Left ventricle myocardium inferior (tissue), 1 donor: ENCODE measurements at regions not wholly inside any gene's neighbourhood (a gene's known extent, or its start where the extent isn't known, plus 50 kb on each side); places are given as distances from the start of the nearest gene placed in this dataset.

Source experiments
- DNase-seq: peaks from one replicate; pipeline ENCODE4 v3.0.0-alpha.2; 2020
- H3K27ac ChIP-seq: fragments of 200-600 bp; replicated peaks from 2 replicates; pipeline ENCODE4 v1.8.0; 2021
- H3K27me3 ChIP-seq: fragments of 200-600 bp; 2 replicates; pipeline ENCODE4 v1.8.0; 2021; ENCODE audit warnings: low read depth
- H3K36me3 ChIP-seq: fragments of 200-600 bp; 2 replicates; pipeline ENCODE4 v1.8.0; 2021
- H3K4me1 ChIP-seq: fragments of 200-600 bp; 2 replicates; pipeline ENCODE4 v1.8.0; 2021
- H3K4me3 ChIP-seq: fragments of 200-600 bp; 2 replicates; pipeline ENCODE4 v1.8.0; 2021; ENCODE audit warnings: mild to moderate bottlenecking, moderate library complexity
- H3K9me3 ChIP-seq: fragments of 200-600 bp; replicated peaks from 2 replicates; pipeline ENCODE4 v1.8.0; 2021
- intact Hi-C: fragments of 100-400 bp; cut with micrococcal nuclease; formaldehyde crosslinking; loops from one replicate; pipeline ENCODE4 v1.11.0; 2022
- TF ChIP-seq, protein P1 (sequence below): fragments of 200-600 bp; IDR thresholded peaks from 2 replicates; pipeline ENCODE4 v1.8.0; 2021; ENCODE audit warnings: antibody characterized with exemption, mild to moderate bottlenecking, borderline replicate concordance
- donor health status: DM: no; HTN: yes; CAD: no; lungs with severe emphysema.

- no peak overlapping the region for H3K4me3 ChIP-seq
- no peak for DNase-seq
- H3K36me3 ChIP-seq = no peaks in the 10 kb centered on the region
- intact Hi-C loops = no loop called here
- H3K27me3 ChIP-seq = no peaks in the 10 kb centered on the region
- peaks cover 7% of the 10 kb centered on the region for H3K4me1 ChIP-seq
- no peaks in the 10 kb centered on the region for H3K9me3 ChIP-seq
- TF ChIP-seq, protein P1, sequence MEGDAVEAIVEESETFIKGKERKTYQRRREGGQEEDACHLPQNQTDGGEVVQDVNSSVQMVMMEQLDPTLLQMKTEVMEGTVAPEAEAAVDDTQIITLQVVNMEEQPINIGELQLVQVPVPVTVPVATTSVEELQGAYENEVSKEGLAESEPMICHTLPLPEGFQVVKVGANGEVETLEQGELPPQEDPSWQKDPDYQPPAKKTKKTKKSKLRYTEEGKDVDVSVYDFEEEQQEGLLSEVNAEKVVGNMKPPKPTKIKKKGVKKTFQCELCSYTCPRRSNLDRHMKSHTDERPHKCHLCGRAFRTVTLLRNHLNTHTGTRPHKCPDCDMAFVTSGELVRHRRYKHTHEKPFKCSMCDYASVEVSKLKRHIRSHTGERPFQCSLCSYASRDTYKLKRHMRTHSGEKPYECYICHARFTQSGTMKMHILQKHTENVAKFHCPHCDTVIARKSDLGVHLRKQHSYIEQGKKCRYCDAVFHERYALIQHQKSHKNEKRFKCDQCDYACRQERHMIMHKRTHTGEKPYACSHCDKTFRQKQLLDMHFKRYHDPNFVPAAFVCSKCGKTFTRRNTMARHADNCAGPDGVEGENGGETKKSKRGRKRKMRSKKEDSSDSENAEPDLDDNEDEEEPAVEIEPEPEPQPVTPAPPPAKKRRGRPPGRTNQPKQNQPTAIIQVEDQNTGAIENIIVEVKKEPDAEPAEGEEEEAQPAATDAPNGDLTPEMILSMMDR = no peak
- no peak overlapping the region for H3K27ac ChIP-seq
Observed at GRCh38 chr21:26777166-26777565, 68.0 kb downstream of the ADAMTS1 start.

DNA sequence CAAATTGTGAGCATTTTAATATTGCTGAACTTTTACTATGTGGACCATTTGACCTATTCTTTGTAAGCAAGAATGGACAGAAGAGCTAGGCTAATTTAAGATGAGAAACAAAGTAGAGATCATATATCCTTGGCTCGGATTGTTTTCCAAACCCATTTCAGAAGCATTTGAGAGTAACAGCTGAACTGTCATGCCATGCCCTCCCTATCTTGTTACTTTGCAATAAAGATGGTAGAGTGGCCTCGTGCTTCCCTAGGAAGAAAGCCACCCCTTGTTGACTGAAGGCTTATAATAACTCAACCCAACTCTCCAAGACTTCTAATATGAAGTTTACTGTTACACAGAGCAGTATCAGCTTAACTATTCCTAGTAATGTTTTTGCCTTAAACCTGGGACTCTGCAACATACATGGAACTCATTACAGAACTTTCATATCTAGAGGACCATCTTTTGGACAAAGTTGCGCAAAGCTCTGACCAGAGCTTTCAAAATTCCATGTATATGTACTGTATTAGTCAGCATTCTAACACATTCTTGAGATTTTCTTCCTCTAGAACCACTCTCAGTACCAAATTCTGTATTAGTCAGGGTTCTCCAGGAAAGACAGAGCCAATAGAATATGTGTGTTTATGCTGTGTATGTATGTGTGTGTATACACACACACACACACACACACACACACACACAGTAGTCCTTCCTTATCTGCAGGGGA is 68.7 kb downstream of the ADAMTS1 start:
- Histone ChIP-seq H3K4me3 (no peak overlapping the region), H3K4me1 (peaks cover under 1% of the 10 kb centered on the region), H3K27me3 (no peaks in the 10 kb centered on the region), H3K27ac (no peak overlapping the region), H3K36me3 (no peaks in the 10 kb centered on the region), H3K9me3 (no peaks in the 10 kb centered on the region)
- no peak for DNase-seq
- intact Hi-C loops = no loop called here
- TF ChIP-seq, protein P1 = no peak

GRCh38 chr21:26773058-26773457 is 72.2 kb downstream of the ADAMTS1 start:
- H3K4me3 ChIP-seq = no peak overlapping the region
- intact Hi-C loops = loop anchor here (5.0 kb wide), 1 partner anchor 64 kb away; no protein-coding TSS in a partner anchor

GRCh38 chr21:26769613-26770188 is 75.5 kb downstream of the ADAMTS1 start:
- H3K36me3 ChIP-seq = no peaks in the 10 kb centered on the region
- no peak for DNase-seq
- H3K4me1 ChIP-seq = no peaks in the 10 kb centered on the region
- intact Hi-C loops = loop anchor here (5.0 to 10.0 kb wide), 2 partner anchors 68 to 925 kb away; no protein-coding TSS in a partner anchor
- no peak overlapping the region for H3K4me3 ChIP-seq
- no peaks in the 10 kb centered on the region for H3K27me3 ChIP-seq
- TF ChIP-seq, protein P1 = peak; percentile 78
- H3K9me3 ChIP-seq = no peaks in the 10 kb centered on the region
- no peak overlapping the region for H3K27ac ChIP-seq

More at GRCh38 chr21:26773058-26773457, 72.2 kb downstream of the ADAMTS1 start:
- Histone ChIP-seq H3K27me3 (no peaks in the 10 kb centered on the region), H3K27ac (no peak overlapping the region), H3K4me1 (no peaks in the 10 kb centered on the region), H3K36me3 (no peaks in the 10 kb centered on the region), H3K9me3 (no peaks in the 10 kb centered on the region)
- TF ChIP-seq, protein P1 = no peak
- DNase-seq = no peak

GRCh38 chr21:26766826-26767325 is 78.3 kb downstream of the ADAMTS1 start:
- H3K36me3 ChIP-seq = no peaks in the 10 kb centered on the region
- intact Hi-C loops = loop anchor here (10.0 kb wide), 1 partner anchor 928 kb away; no protein-coding TSS in a partner anchor
- DNase-seq = no peak
- H3K4me3 ChIP-seq = no peak overlapping the region
- H3K4me1 ChIP-seq = no peaks in the 10 kb centered on the region
- H3K9me3 ChIP-seq = no peaks in the 10 kb centered on the region
- H3K27me3 ChIP-seq = no peaks in the 10 kb centered on the region
- TF ChIP-seq, protein P1 = no peak
- no peak overlapping the region for H3K27ac ChIP-seq
